Uterus (tissue), 3 donors: ENCODE measurements at regions not wholly inside any gene's neighbourhood (a gene's known extent, or its start where the extent isn't known, plus 50 kb on each side); places are given as distances from the start of the nearest gene placed in this dataset.
"Not testable (repeated sequence)": the region's sequence is repeated elsewhere in the genome, so short reads cannot be mapped to it uniquely, and the experiment has no call there.

Experiments used
- DNase-seq, 2 donors: peaks; one replicate each; pipeline ENCODE4 v3.0.0-alpha.2; 2019 to 2020
- H3K27ac ChIP-seq, 2 donors: fragments of 200-600 bp; sonication (generic); 1 replicate in 1 of 2; 2 replicates in 1 of 2; pipeline ENCODE4 v1.5.1; 2016 to 2018
- H3K27me3 ChIP-seq, 2 donors: fragments of 200-600 bp; sonication (generic); one replicate each; pipeline ENCODE4 v1.5.1; 2018 to 2019; ENCODE audit warnings: control low read depth in 1 of 2
- H3K36me3 ChIP-seq, 2 donors: fragments of 200-600 bp; sonication (generic); one replicate each; pipeline ENCODE4 v1.5.1; 2019; ENCODE audit warnings: control low read depth in 1 of 2
- H3K4me1 ChIP-seq, 2 donors: fragments of 200-600 bp; sonication (generic); one replicate each; pipeline ENCODE4 v1.5.1; 2018 to 2019; ENCODE audit warnings: control low read depth in 1 of 2
- H3K4me3 ChIP-seq, 2 donors: fragments of 200-600 bp; sonication (generic); 1 replicate in 1 of 2; 2 replicates in 1 of 2; pipeline ENCODE4 v1.5.1; 2018 to 2019; ENCODE audit warnings: mild to moderate bottlenecking in 1 of 2
- H3K9me3 ChIP-seq, 2 donors: fragments of 200-600 bp; sonication (generic); one replicate each; pipeline ENCODE4 v1.5.1; 2019; ENCODE audit warnings: control low read depth in 1 of 2
- CTCF ChIP-seq, 4 experiments: fragments of 200-600 bp in 2 of 4; fragments of 450-650 bp in 2 of 4; sonication (generic) in 2 of 4; IDR thresholded peaks; one replicate each; pipeline ENCODE4 v1.5.1; 2016 to 2019; ENCODE audit warnings: antibody characterized with exemption in 4 of 4, mild to moderate bottlenecking in 2 of 4, moderate library complexity in 1 of 4
- POLR2A ChIP-seq, 2 donors: fragments of 450-650 bp; IDR thresholded peaks; one replicate each; pipeline ENCODE4 v1.6.1; 2016; ENCODE audit warnings: antibody characterized with exemption in 2 of 2, mild to moderate bottlenecking in 1 of 2, moderate library complexity in 1 of 2
- intact Hi-C: fragments of 100-400 bp; cut with DNase I; formaldehyde crosslinking; loops from one replicate; pipeline ENCODE4 v1.15.1; 2023; ENCODE audit warnings: low total_unique reads
- donor health status: DM: yes; HTN: yes; CAD: no.

GRCh38 chr1:30660241-30660640 lies 63.1 kb downstream of the MATN1 start:
- no peak for TF ChIP-seq POLR2A (IDR thresholded peaks at IDR 0.05)
- TF ChIP-seq CTCF (IDR thresholded peaks at IDR 0.05) = no peak
- no peak for DNase-seq

GRCh38 chr1:30659702-30660101 lies 63.7 kb downstream of the MATN1 start:
- Histone ChIP-seq H3K36me3 (no peaks in the 10 kb centered on the region), H3K4me1 (no peaks in the 10 kb centered on the region), H3K27ac (no peak overlapping the region), H3K9me3 (no peaks in the 10 kb centered on the region), H3K27me3 (no peaks in the 10 kb centered on the region), H3K4me3 (no peak overlapping the region)
- TF ChIP-seq CTCF (IDR thresholded peaks at IDR 0.05) = no peak
- no peak for TF ChIP-seq POLR2A (IDR thresholded peaks at IDR 0.05)
- intact Hi-C loops = no loop called here
- DNase-seq = no peak

More at GRCh38 chr1:30660241-30660640, 63.1 kb downstream of the MATN1 start:
- H3K27ac ChIP-seq = no peak overlapping the region
- no peaks in the 10 kb centered on the region for H3K36me3 ChIP-seq
- no peak overlapping the region for H3K4me3 ChIP-seq
- intact Hi-C loops = no loop called here
- no peaks in the 10 kb centered on the region for H3K4me1 ChIP-seq
- no peaks in the 10 kb centered on the region for H3K9me3 ChIP-seq
- H3K27me3 ChIP-seq = no peaks in the 10 kb centered on the region

GRCh38 chr1:30658375-30658774 lies 65.0 kb downstream of the MATN1 start:
- H3K36me3 ChIP-seq, H3K4me1 ChIP-seq, H3K27ac ChIP-seq, H3K9me3 ChIP-seq, intact Hi-C loops, H3K4me3 ChIP-seq, DNase-seq, H3K27me3 ChIP-seq: not testable (repeated sequence)

- Histone ChIP-seq H3K9me3 (no peaks in the 10 kb centered on the region), H3K4me3 (no peak overlapping the region), H3K27ac (no peak overlapping the region), H3K36me3 (no peaks in the 10 kb centered on the region), H3K27me3 (no peaks in the 10 kb centered on the region), H3K4me1 (no peaks in the 10 kb centered on the region)
- no peak for TF ChIP-seq CTCF (IDR thresholded peaks at IDR 0.05)
- no peak for TF ChIP-seq POLR2A (IDR thresholded peaks at IDR 0.05)
- intact Hi-C loops = no loop called here
- DNase-seq = no peak
Observed at GRCh38 chr1:30658014-30658336, 65.4 kb downstream of the MATN1 start.

GRCh38 chr1:30657131-30658013 lies 66.0 kb downstream of the MATN1 start:
- no peaks in the 10 kb centered on the region for H3K4me1 ChIP-seq
- intact Hi-C loops = no loop called here
- no peaks in the 10 kb centered on the region for H3K9me3 ChIP-seq
- DNase-seq = no peak
- no peaks in the 10 kb centered on the region for H3K36me3 ChIP-seq
- TF ChIP-seq POLR2A (IDR thresholded peaks at IDR 0.05) = no peak
- TF ChIP-seq CTCF (IDR thresholded peaks at IDR 0.05) = no peak
- no peak overlapping the region for H3K4me3 ChIP-seq
- no peak overlapping the region for H3K27ac ChIP-seq
- H3K27me3 ChIP-seq = no peaks in the 10 kb centered on the region
